AG04450 (cell line): ENCODE measurements at regions not wholly inside any gene's neighbourhood (a gene's known extent, or its start where the extent isn't known, plus 50 kb on each side); places are given as distances from the start of the nearest gene placed in this dataset.

Experiments used
- CTCF ChIA-PET: fragments of 300-600, 350-600 bp; formaldehyde crosslinking; extraction: SDS; loops from one replicate; lab custom pipeline; 2022; ENCODE audit warnings: antibody characterized with exemption, inconsistent platforms; lab: Charles Lee
- POLR2A ChIA-PET: fragments of 350-600 bp; formaldehyde crosslinking; extraction: SDS; loops from one replicate; lab custom pipeline; 2021; ENCODE audit warnings: antibody characterized with exemption, inconsistent platforms; lab: Yijun Ruan, JAX
- DNase-seq: peaks from one replicate; pipeline ENCODE4 v3.0.0-alpha.2; 2011; ENCODE audit warnings: low read depth, low spot score
- H3K27ac ChIP-seq: one replicate; pipeline ENCODE4 v1.5.1; 2012; ENCODE audit warnings: low read depth, low read length, control low read depth
- H3K27me3 ChIP-seq: one replicate; pipeline ENCODE4 v1.6.0; 2012; ENCODE audit warnings: low read length; ENCODE audit not compliant: control insufficient read depth, insufficient read depth
- H3K4me3 ChIP-seq: 2 replicates; pipeline ENCODE4 v1.5.1; 2011; ENCODE audit warnings: mild to moderate bottlenecking, low read depth, low read length, control low read depth
- H3K9me3 ChIP-seq: 2 replicates; pipeline ENCODE4 v1.5.1; 2012; ENCODE audit warnings: low read length; ENCODE audit not compliant: control insufficient read depth, insufficient read depth
- CTCF ChIP-seq: IDR thresholded peaks from 2 replicates; pipeline ENCODE4 v1.5.1; 2011; ENCODE audit warnings: low read depth, low read length, control low read depth, inconsistent platforms

- DNase-seq: no peak
- no peaks in the 10 kb centered on the region for H3K9me3 ChIP-seq
- ChIA-PET CTCF (interaction anchor here (0.8 kb wide), 1 partner anchor 312 kb away, joined by 4 read pairs; no protein-coding TSS in a partner anchor), POLR2A (no interaction called here)
- no peak overlapping the region for H3K4me3 ChIP-seq
- no peak for TF ChIP-seq CTCF
- no peak overlapping the region for H3K27ac ChIP-seq
- H3K27me3 ChIP-seq: no peaks in the 10 kb centered on the region
These were observed 71.2 kb upstream of the HCCS start for GRCh38 chrX:11039926-11040325.

GRCh38 chrX:11040405-11040804 is 70.7 kb upstream of the HCCS start:
- ChIA-PET POLR2A (no interaction called here), CTCF (interaction anchor here (0.8 to 1.1 kb wide), 2 partner anchors 312 to 318 kb away, joined by 3 to 4 read pairs; no protein-coding TSS in a partner anchor)
- TF ChIP-seq CTCF: no peak
- no peaks in the 10 kb centered on the region for H3K27me3 ChIP-seq
- DNase-seq: no peak
- no peak overlapping the region for H3K27ac ChIP-seq
- H3K4me3 ChIP-seq: no peak overlapping the region
- H3K9me3 ChIP-seq: no peaks in the 10 kb centered on the region

- POLR2A ChIA-PET: no interaction called here
- Histone ChIP-seq H3K27me3 (no peaks in the 10 kb centered on the region), H3K9me3 (no peaks in the 10 kb centered on the region), H3K4me3 (no peak overlapping the region), H3K27ac (no peak overlapping the region)
- no peak for TF ChIP-seq CTCF
- DNase-seq: no peak
- CTCF ChIA-PET: interaction anchor here (1.1 kb wide), 1 partner anchor 318 kb away, joined by 3 read pairs; no protein-coding TSS in a partner anchor
These were observed 70.1 kb upstream of the HCCS start for GRCh38 chrX:11040996-11041395.

- Histone ChIP-seq H3K9me3 (no peaks in the 10 kb centered on the region), H3K27me3 (no peaks in the 10 kb centered on the region), H3K27ac (no peak overlapping the region), H3K4me3 (no peak overlapping the region)
- TF ChIP-seq CTCF: no peak
- ChIA-PET POLR2A (no interaction called here), CTCF (no interaction called here)
- DNase-seq: no peak
These were observed 61.1 kb upstream of the HCCS start for GRCh38 chrX:11050013-11050412.

- CTCF ChIA-PET: interaction anchor here (0.6 kb wide), 1 partner anchor 30 kb away, joined by 5 read pairs; no protein-coding TSS in a partner anchor
- no peak overlapping the region for H3K4me3 ChIP-seq
- no peaks in the 10 kb centered on the region for H3K27me3 ChIP-seq
- H3K27ac ChIP-seq: no peak overlapping the region
- TF ChIP-seq CTCF: no peak
- POLR2A ChIA-PET: no interaction called here
- no peak for DNase-seq
- no peaks in the 10 kb centered on the region for H3K9me3 ChIP-seq
These were observed 57.8 kb upstream of the HCCS start for GRCh38 chrX:11053351-11053750.
